OCI-LY7 (cell line): ENCODE measurements at regions not wholly inside any gene's neighbourhood (a gene's known extent, or its start where the extent isn't known, plus 50 kb on each side); places are given as distances from the start of the nearest gene placed in this dataset.
A peak's percentile ranks its signal among the peaks of the same experiment; 100 is the strongest.
"Not testable (repeated sequence)": the region's sequence is repeated elsewhere in the genome, so short reads cannot be mapped to it uniquely, and the experiment has no call there.

Experiments
- BruUV-seq: library from RNA; stranded (reverse); fragments of 400-500 nt; replicated peaks from 2 replicates; lab custom pipeline; 2021; lab: Mats Ljungman, UMichigan
- CTCF ChIA-PET: fragments of 300-600 bp; sonication (Branson Sonifier 250); formaldehyde crosslinking; loops from one replicate; lab custom pipeline; 2022; ENCODE audit warnings: antibody characterized with exemption; ENCODE audit not compliant: unreplicated experiment; lab: Charles Lee
- POLR2A ChIA-PET: fragments of 300-600 bp; sonication (Branson Sonifier 250); formaldehyde crosslinking; loops from one replicate; lab custom pipeline; 2022; ENCODE audit warnings: antibody characterized with exemption; lab: Charles Lee
- DNase-seq: peaks from one replicate; pipeline ENCODE4 v3.0.0-alpha.2; 2015; ENCODE audit warnings: low spot score
- H2AFZ ChIP-seq: fragments of 200-600 bp; sonication (generic), shearing (Covaris generic); 2 replicates; pipeline ENCODE4 v1.6.1; 2014; ENCODE audit warnings: mild to moderate bottlenecking, antibody characterized with exemption, low read length, moderate library complexity
- H3K27ac ChIP-seq: fragments of 200-600 bp; sonication (generic); 2 replicates; pipeline ENCODE4 v1.5.1; 2014; ENCODE audit warnings: mixed run types, low read depth, mild to moderate bottlenecking, moderate library complexity, low read length, inconsistent platforms; ENCODE audit not compliant: poor library complexity, severe bottlenecking
- H3K36me3 ChIP-seq: fragments of 200-600 bp; sonication (generic); 2 replicates; pipeline ENCODE4 v1.6.1; 2014; ENCODE audit warnings: mild to moderate bottlenecking, antibody characterized with exemption, low read length, moderate library complexity, mixed read lengths; ENCODE audit not compliant: insufficient read depth
- H3K4me1 ChIP-seq: fragments of 200-600 bp; sonication (generic); 2 replicates; pipeline ENCODE4 v1.5.1; 2014; ENCODE audit warnings: mild to moderate bottlenecking, low read length; ENCODE audit not compliant: insufficient read depth, poor library complexity, severe bottlenecking
- H3K4me2 ChIP-seq: fragments of 200-600 bp; sonication (generic); 2 replicates; pipeline ENCODE4 v1.6.1; 2014; ENCODE audit warnings: mild to moderate bottlenecking, low read length
- H3K4me3 ChIP-seq: fragments of 200-600 bp; sonication (generic); 2 replicates; pipeline ENCODE4 v1.5.1; 2014; ENCODE audit warnings: mild to moderate bottlenecking, low read depth, low read length; ENCODE audit not compliant: poor library complexity, severe bottlenecking
- H3K79me2 ChIP-seq: fragments of 200-600 bp; sonication (generic); 2 replicates; pipeline ENCODE4 v1.6.1; 2016; ENCODE audit warnings: low read depth, mild to moderate bottlenecking, low read length, moderate library complexity, mixed read lengths; ENCODE audit not compliant: insufficient read depth
- H3K9me2 ChIP-seq: fragments of 200-600 bp; sonication (generic); 2 replicates; pipeline ENCODE4 v1.6.1; 2016; ENCODE audit warnings: mild to moderate bottlenecking, low read length, mixed read lengths; ENCODE audit not compliant: insufficient read depth
- H3K9me3 ChIP-seq: fragments of 200-600 bp; sonication (generic); 2 replicates; pipeline ENCODE4 v1.6.1; 2014; ENCODE audit warnings: mild to moderate bottlenecking, mixed run types, low read length, mixed read lengths
- H4K20me1 ChIP-seq: fragments of 200-600 bp; sonication (generic); 2 replicates; pipeline ENCODE4 v1.6.1; 2014; ENCODE audit warnings: mild to moderate bottlenecking, antibody characterized with exemption, low read length, moderate library complexity, mixed read lengths; ENCODE audit not compliant: insufficient read depth
- CTCF ChIP-seq: fragments of 200-600 bp; sonication (generic); conservative IDR thresholded peaks from 2 replicates; pipeline ENCODE4 v1.5.1; 2014; ENCODE audit warnings: mild to moderate bottlenecking, antibody characterized with exemption, low read length, moderate library complexity, mixed read lengths
- intact Hi-C: fragments of 100-400 bp; cut with micrococcal nuclease; formaldehyde crosslinking; loops from one replicate; pipeline ENCODE4 v1.10.0; 2022; ENCODE audit not compliant: unreplicated experiment

- H3K27ac ChIP-seq, DNase-seq, H3K79me2 ChIP-seq, POLR2A ChIA-PET, H3K9me3 ChIP-seq, H3K4me3 ChIP-seq, H4K20me1 ChIP-seq, H3K4me2 ChIP-seq, H3K36me3 ChIP-seq, intact Hi-C loops, H3K9me2 ChIP-seq, CTCF ChIA-PET, BruUV-seq, H2AFZ ChIP-seq: not testable (repeated sequence)
- TF ChIP-seq CTCF, result peak; percentile 66
- H3K4me1 ChIP-seq, result peaks cover 39% of the 10 kb centered on the region
Observed at GRCh38 chr22:16911340-16911739, 86.1 kb upstream of the XKR3 start.

- H3K79me2 ChIP-seq, intact Hi-C loops, H3K4me2 ChIP-seq, H3K9me3 ChIP-seq, H3K4me3 ChIP-seq, H3K36me3 ChIP-seq, DNase-seq, H4K20me1 ChIP-seq, H3K4me1 ChIP-seq, H2AFZ ChIP-seq, BruUV-seq, H3K9me2 ChIP-seq, CTCF ChIA-PET, H3K27ac ChIP-seq, POLR2A ChIA-PET: not testable (repeated sequence)
Observed at GRCh38 chr22:16902051-16902450, 76.8 kb upstream of the XKR3 start.

GRCh38 chr22:16901579-16901978, 76.4 kb upstream of the XKR3 start:
- H3K9me3 ChIP-seq, H4K20me1 ChIP-seq, DNase-seq, CTCF ChIA-PET, H3K27ac ChIP-seq, POLR2A ChIA-PET, H2AFZ ChIP-seq, H3K9me2 ChIP-seq, BruUV-seq, H3K79me2 ChIP-seq, H3K4me1 ChIP-seq, intact Hi-C loops, H3K4me2 ChIP-seq, H3K4me3 ChIP-seq, H3K36me3 ChIP-seq: not testable (repeated sequence)

DNA sequence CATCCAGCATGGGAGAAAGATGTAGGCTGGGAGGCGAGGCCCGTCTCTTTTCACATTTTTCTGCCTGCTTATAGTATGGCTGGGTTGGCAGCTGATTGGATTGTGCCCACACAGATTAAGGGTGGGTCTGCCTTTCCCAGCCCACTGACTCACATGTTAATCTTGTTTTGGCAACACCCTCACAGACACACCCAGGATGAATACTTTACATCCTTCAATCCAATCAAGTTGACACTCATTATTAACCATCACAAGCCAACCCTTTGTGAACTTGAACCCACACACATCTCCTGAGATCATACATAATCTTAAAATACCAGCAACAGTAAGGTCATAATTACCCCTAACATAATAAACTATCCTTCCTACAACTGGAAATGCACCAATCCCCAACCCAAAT, 74.1 kb upstream of the XKR3 start:
- H3K79me2 ChIP-seq, CTCF ChIA-PET: not testable (repeated sequence)

More for the DNA sequence above, 74.1 kb upstream of the XKR3 start:
- H3K4me2 ChIP-seq, H3K36me3 ChIP-seq, BruUV-seq, POLR2A ChIA-PET, H3K4me3 ChIP-seq, intact Hi-C loops, DNase-seq, H3K9me3 ChIP-seq, H3K4me1 ChIP-seq, H4K20me1 ChIP-seq, H3K9me2 ChIP-seq, H3K27ac ChIP-seq, H2AFZ ChIP-seq: not testable (repeated sequence)
